ENCODE measurements at regions not wholly inside any gene's neighbourhood (a gene's known extent, or its start where the extent isn't known, plus 50 kb on each side); places are given as distances from the start of the nearest gene placed in this dataset.
A peak's percentile ranks its signal among the peaks of the same experiment; 100 is the strongest.

DNA sequence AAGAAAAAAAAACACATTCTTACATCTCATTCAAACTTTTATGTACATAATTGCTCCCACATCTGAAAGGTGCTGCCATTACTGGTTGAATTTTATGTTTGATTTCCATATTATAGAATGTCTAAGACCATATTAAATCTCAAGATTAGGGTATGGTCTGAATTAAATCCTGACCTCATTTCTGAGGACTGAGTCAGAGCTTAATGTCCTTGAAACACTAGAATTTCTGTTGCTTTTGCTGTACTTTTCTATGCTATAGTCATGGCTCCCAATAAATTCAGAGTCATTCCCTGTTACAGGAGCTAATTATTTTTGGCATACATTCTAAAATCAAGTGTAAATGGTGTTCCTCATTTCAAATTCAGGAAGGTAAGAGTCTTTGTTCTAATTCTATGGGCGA, 285.3 kb upstream of the MANEA start:
- DNase-seq: no peak
- Histone ChIP-seq H3K79me2 (ENCODE audit: control insufficient read depth, insufficient read depth, low read length, poor library complexity) (no peaks in the 10 kb centered on the region), H3K23ac (ENCODE audit: low read length) (no peak overlapping the region), H2BK5ac (ENCODE audit: low read depth, low read length, poor library complexity) (no peak overlapping the region), H3K36me3 (ENCODE audit: control insufficient read depth in 1 of 2, insufficient read depth in 2 of 2, low read length in 2 of 2) (no peaks in the 10 kb centered on the region), H2AFZ (ENCODE audit: insufficient read depth, low read length, poor library complexity) (no peak overlapping the region), H4K91ac (ENCODE audit: low read depth, low read length) (no peak overlapping the region), H3K27ac (ENCODE audit: low read depth, low read length) (no peak overlapping the region), H3K4me3 (ENCODE audit: low read depth, low read length) (no peak overlapping the region), H3K4me1 (ENCODE audit: control insufficient read depth in 1 of 2, insufficient read depth in 2 of 2, low read length in 2 of 2) (peaks cover 2 to 6% of the 10 kb centered on the region in 2 experiments), H3K4ac (ENCODE audit: low read depth, low read length) (no peak overlapping the region), H3K79me1 (ENCODE audit: low read length) (peaks cover 2% of the 10 kb centered on the region), H3K14ac (ENCODE audit: low read length) (no peak overlapping the region), H3K4me2 (ENCODE audit: low read length) (no peak overlapping the region), H3K27me3 (ENCODE audit: insufficient read depth, low read length) (no peaks in the 10 kb centered on the region), H2AK5ac (ENCODE audit: low read length) (no peak overlapping the region), H2BK120ac (ENCODE audit: insufficient read depth, low read length, poor library complexity) (no peak overlapping the region), H3K9me3 (ENCODE audit: insufficient read depth, low read depth, low read length) (no peaks in the 10 kb centered on the region), H4K12ac (ENCODE audit: low read depth, low read length) (no peak overlapping the region), H3K18ac (ENCODE audit: low read length) (no peak overlapping the region), H4K8ac (ENCODE audit: low read depth, low read length) (no peak overlapping the region), H3K9ac (ENCODE audit: low read length) (no peak overlapping the region), H2BK12ac (ENCODE audit: low read length) (no peak overlapping the region)
- WGBS (ENCODE audit: extremely low coverage, insufficient coverage, insufficient read length): no CpG with 5 or more reads among the region's 1 CpG

- Histone ChIP-seq H3K79me2 (ENCODE audit: control insufficient read depth, insufficient read depth, low read length, poor library complexity) (no peaks in the 10 kb centered on the region), H3K4me1 (ENCODE audit: control insufficient read depth in 1 of 2, insufficient read depth in 2 of 2, low read length in 2 of 2) (peaks cover 2 to 6% of the 10 kb centered on the region in 2 experiments), H3K79me1 (ENCODE audit: low read length) (peaks cover 2% of the 10 kb centered on the region), H3K36me3 (ENCODE audit: control insufficient read depth in 1 of 2, insufficient read depth in 2 of 2, low read length in 2 of 2) (no peaks in the 10 kb centered on the region), H3K4me3 (ENCODE audit: low read depth, low read length) (no peak overlapping the region), H3K9ac (ENCODE audit: low read length) (no peak overlapping the region), H4K12ac (ENCODE audit: low read depth, low read length) (no peak overlapping the region), H3K27me3 (ENCODE audit: insufficient read depth, low read length) (no peaks in the 10 kb centered on the region), H2AFZ (ENCODE audit: insufficient read depth, low read length, poor library complexity) (no peak overlapping the region), H3K27ac (ENCODE audit: low read depth, low read length) (no peak overlapping the region), H3K4me2 (ENCODE audit: low read length) (no peak overlapping the region), H2BK12ac (ENCODE audit: low read length) (no peak overlapping the region), H4K8ac (ENCODE audit: low read depth, low read length) (peak overlapping the region; percentile 60), H2AK5ac (ENCODE audit: low read length) (no peak overlapping the region), H3K4ac (ENCODE audit: low read depth, low read length) (no peak overlapping the region), H3K9me3 (ENCODE audit: insufficient read depth, low read depth, low read length) (no peaks in the 10 kb centered on the region), H2BK120ac (ENCODE audit: insufficient read depth, low read length, poor library complexity) (no peak overlapping the region), H3K18ac (ENCODE audit: low read length) (no peak overlapping the region), H2BK5ac (ENCODE audit: low read depth, low read length, poor library complexity) (peak overlapping the region; percentile 63), H3K14ac (ENCODE audit: low read length) (no peak overlapping the region), H3K23ac (ENCODE audit: low read length) (peak overlapping the region; percentile 53), H4K91ac (ENCODE audit: low read depth, low read length) (no peak overlapping the region)
- WGBS (ENCODE audit: extremely low coverage, insufficient coverage, insufficient read length): no CpG with 5 or more reads among the region's 2 CpGs
- peak; percentile 41 to 72 for DNase-seq
Measured at GRCh38 chr6:95293257-95293656, 284.1 kb upstream of the MANEA start.

- no peak overlapping the region for H4K8ac ChIP-seq (ENCODE audit: low read depth, low read length)
- no peaks in the 10 kb centered on the region for H3K79me2 ChIP-seq (ENCODE audit: control insufficient read depth, insufficient read depth, low read length, poor library complexity)
- H3K14ac ChIP-seq (ENCODE audit: low read length): no peak overlapping the region
- no peak overlapping the region for H3K18ac ChIP-seq (ENCODE audit: low read length)
- H3K4ac ChIP-seq (ENCODE audit: low read depth, low read length): no peak overlapping the region
- H3K4me1 ChIP-seq (ENCODE audit: control insufficient read depth in 1 of 2, insufficient read depth in 2 of 2, low read length in 2 of 2): peaks cover 2 to 6% of the 10 kb centered on the region in 2 experiments
- no peak overlapping the region for H2BK12ac ChIP-seq (ENCODE audit: low read length)
- H2AFZ ChIP-seq (ENCODE audit: insufficient read depth, low read length, poor library complexity): no peak overlapping the region
- no peaks in the 10 kb centered on the region for H3K36me3 ChIP-seq (ENCODE audit: control insufficient read depth in 1 of 2, insufficient read depth in 2 of 2, low read length in 2 of 2)
- peaks cover 2% of the 10 kb centered on the region for H3K79me1 ChIP-seq (ENCODE audit: low read length)
- H4K12ac ChIP-seq (ENCODE audit: low read depth, low read length): no peak overlapping the region
- no peaks in the 10 kb centered on the region for H3K9me3 ChIP-seq (ENCODE audit: insufficient read depth, low read depth, low read length)
- H3K4me2 ChIP-seq (ENCODE audit: low read length): no peak overlapping the region
- peak overlapping the region; percentile 71 for H3K27ac ChIP-seq (ENCODE audit: low read depth, low read length)
- H4K91ac ChIP-seq (ENCODE audit: low read depth, low read length): no peak overlapping the region
- no peak overlapping the region for H3K9ac ChIP-seq (ENCODE audit: low read length)
- no peak overlapping the region for H2AK5ac ChIP-seq (ENCODE audit: low read length)
- H2BK5ac ChIP-seq (ENCODE audit: low read depth, low read length, poor library complexity): no peak overlapping the region
- no peaks in the 10 kb centered on the region for H3K27me3 ChIP-seq (ENCODE audit: insufficient read depth, low read length)
- no peak overlapping the region for H3K23ac ChIP-seq (ENCODE audit: low read length)
- DNase-seq: peak; percentile 42 to 87
- no peak overlapping the region for H3K4me3 ChIP-seq (ENCODE audit: low read depth, low read length)
- no CpG with 5 or more reads among the region's 2 CpGs for WGBS (ENCODE audit: extremely low coverage, insufficient coverage, insufficient read length)
- no peak overlapping the region for H2BK120ac ChIP-seq (ENCODE audit: insufficient read depth, low read length, poor library complexity)
Measured at GRCh38 chr6:95294043-95294442, 283.3 kb upstream of the MANEA start.

GRCh38 chr6:95309545-95309944, 267.8 kb upstream of the MANEA start:
- Histone ChIP-seq H2AK5ac (ENCODE audit: low read length) (no peak overlapping the region), H3K79me1 (ENCODE audit: low read length) (no peaks in the 10 kb centered on the region), H3K23ac (ENCODE audit: low read length) (no peak overlapping the region), H3K79me2 (ENCODE audit: control insufficient read depth, insufficient read depth, low read length, poor library complexity) (no peaks in the 10 kb centered on the region), H3K27me3 (ENCODE audit: insufficient read depth, low read length) (no peaks in the 10 kb centered on the region), H3K9ac (ENCODE audit: low read length) (no peak overlapping the region), H2BK12ac (ENCODE audit: low read length) (no peak overlapping the region), H3K36me3 (ENCODE audit: control insufficient read depth in 1 of 2, insufficient read depth in 2 of 2, low read length in 2 of 2) (no peaks in the 10 kb centered on the region), H3K4me3 (ENCODE audit: low read depth, low read length) (no peak overlapping the region), H3K4me1 (ENCODE audit: control insufficient read depth in 1 of 2, insufficient read depth in 2 of 2, low read length in 2 of 2) (no peaks in the 10 kb centered on the region), H4K12ac (ENCODE audit: low read depth, low read length) (no peak overlapping the region), H3K9me3 (ENCODE audit: insufficient read depth, low read depth, low read length) (no peaks in the 10 kb centered on the region), H3K4ac (ENCODE audit: low read depth, low read length) (no peak overlapping the region), H2AFZ (ENCODE audit: insufficient read depth, low read length, poor library complexity) (no peak overlapping the region), H3K14ac (ENCODE audit: low read length) (no peak overlapping the region), H4K91ac (ENCODE audit: low read depth, low read length) (no peak overlapping the region), H3K18ac (ENCODE audit: low read length) (no peak overlapping the region), H3K4me2 (ENCODE audit: low read length) (no peak overlapping the region), H2BK5ac (ENCODE audit: low read depth, low read length, poor library complexity) (no peak overlapping the region), H2BK120ac (ENCODE audit: insufficient read depth, low read length, poor library complexity) (no peak overlapping the region), H3K27ac (ENCODE audit: low read depth, low read length) (no peak overlapping the region), H4K8ac (ENCODE audit: low read depth, low read length) (no peak overlapping the region)
- WGBS (ENCODE audit: extremely low coverage, insufficient coverage, insufficient read length): no CpG with 5 or more reads among the region's 3 CpGs
- no peak for DNase-seq

Data from trophoblast cell (in vitro differentiated cells and primary cell).